Panc1 (cell line): ENCODE measurements at regions not wholly inside any gene's neighbourhood (a gene's known extent, or its start where the extent isn't known, plus 50 kb on each side); places are given as distances from the start of the nearest gene placed in this dataset.

Source experiments
- POLR2AphosphoS5 ChIP-seq: IDR thresholded peaks from 2 replicates; pipeline ENCODE4 v1.6.1; 2012; ENCODE audit warnings: mild to moderate bottlenecking, low read depth, low read length, moderate library complexity
- SIN3A ChIP-seq: IDR thresholded peaks from 2 replicates; pipeline ENCODE4 v1.6.1; 2012; ENCODE audit warnings: low read depth, mild to moderate bottlenecking, low read length, moderate library complexity, borderline replicate concordance; ENCODE audit not compliant: insufficient read depth
- TCF7L2 ChIP-seq: IDR thresholded peaks from 2 replicates; pipeline ENCODE4 v1.6.1; 2011; ENCODE audit warnings: mild to moderate bottlenecking, low read depth, low read length, inconsistent platforms
- TF ChIP-seq, protein P1 (sequence below): fragments of 450-650 bp; IDR thresholded peaks from 2 replicates; pipeline ENCODE4 v1.5.1; 2017; ENCODE audit warnings: mild to moderate bottlenecking
- TF ChIP-seq, protein P2 (sequence below), 2 experiments: IDR thresholded peaks; 2 replicates each; pipeline ENCODE4 v1.6.1; 2011 to 2012; ENCODE audit warnings: low read depth in 2 of 2, control low read depth in 1 of 2, low read length in 1 of 2, mild to moderate bottlenecking in 1 of 2, moderate library complexity in 1 of 2; ENCODE audit not compliant: insufficient read depth in 1 of 2

DNA sequence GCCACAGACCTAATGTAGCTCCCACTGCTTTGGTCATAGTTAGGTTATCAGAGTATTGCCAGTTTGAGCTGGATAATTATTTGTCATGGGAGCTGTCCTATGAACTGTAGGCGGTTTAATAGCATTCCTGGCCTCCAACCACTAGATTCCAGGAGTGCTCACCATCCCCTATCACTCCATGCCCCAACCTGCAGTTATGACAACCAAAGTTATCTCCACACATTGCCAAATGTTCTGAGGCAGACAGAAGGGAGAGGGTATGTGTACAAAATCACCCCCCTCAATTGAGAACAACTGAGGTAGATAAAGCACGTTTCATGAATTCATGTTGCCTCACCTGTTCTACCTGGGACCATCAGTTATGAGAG lies 119.0 kb upstream of the CACUL1 start:
- TF ChIP-seq, protein P1, sequence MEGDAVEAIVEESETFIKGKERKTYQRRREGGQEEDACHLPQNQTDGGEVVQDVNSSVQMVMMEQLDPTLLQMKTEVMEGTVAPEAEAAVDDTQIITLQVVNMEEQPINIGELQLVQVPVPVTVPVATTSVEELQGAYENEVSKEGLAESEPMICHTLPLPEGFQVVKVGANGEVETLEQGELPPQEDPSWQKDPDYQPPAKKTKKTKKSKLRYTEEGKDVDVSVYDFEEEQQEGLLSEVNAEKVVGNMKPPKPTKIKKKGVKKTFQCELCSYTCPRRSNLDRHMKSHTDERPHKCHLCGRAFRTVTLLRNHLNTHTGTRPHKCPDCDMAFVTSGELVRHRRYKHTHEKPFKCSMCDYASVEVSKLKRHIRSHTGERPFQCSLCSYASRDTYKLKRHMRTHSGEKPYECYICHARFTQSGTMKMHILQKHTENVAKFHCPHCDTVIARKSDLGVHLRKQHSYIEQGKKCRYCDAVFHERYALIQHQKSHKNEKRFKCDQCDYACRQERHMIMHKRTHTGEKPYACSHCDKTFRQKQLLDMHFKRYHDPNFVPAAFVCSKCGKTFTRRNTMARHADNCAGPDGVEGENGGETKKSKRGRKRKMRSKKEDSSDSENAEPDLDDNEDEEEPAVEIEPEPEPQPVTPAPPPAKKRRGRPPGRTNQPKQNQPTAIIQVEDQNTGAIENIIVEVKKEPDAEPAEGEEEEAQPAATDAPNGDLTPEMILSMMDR: no peak
- TF ChIP-seq POLR2AphosphoS5 (no peak), SIN3A (no peak), TCF7L2 (no peak)
- TF ChIP-seq, protein P2, sequence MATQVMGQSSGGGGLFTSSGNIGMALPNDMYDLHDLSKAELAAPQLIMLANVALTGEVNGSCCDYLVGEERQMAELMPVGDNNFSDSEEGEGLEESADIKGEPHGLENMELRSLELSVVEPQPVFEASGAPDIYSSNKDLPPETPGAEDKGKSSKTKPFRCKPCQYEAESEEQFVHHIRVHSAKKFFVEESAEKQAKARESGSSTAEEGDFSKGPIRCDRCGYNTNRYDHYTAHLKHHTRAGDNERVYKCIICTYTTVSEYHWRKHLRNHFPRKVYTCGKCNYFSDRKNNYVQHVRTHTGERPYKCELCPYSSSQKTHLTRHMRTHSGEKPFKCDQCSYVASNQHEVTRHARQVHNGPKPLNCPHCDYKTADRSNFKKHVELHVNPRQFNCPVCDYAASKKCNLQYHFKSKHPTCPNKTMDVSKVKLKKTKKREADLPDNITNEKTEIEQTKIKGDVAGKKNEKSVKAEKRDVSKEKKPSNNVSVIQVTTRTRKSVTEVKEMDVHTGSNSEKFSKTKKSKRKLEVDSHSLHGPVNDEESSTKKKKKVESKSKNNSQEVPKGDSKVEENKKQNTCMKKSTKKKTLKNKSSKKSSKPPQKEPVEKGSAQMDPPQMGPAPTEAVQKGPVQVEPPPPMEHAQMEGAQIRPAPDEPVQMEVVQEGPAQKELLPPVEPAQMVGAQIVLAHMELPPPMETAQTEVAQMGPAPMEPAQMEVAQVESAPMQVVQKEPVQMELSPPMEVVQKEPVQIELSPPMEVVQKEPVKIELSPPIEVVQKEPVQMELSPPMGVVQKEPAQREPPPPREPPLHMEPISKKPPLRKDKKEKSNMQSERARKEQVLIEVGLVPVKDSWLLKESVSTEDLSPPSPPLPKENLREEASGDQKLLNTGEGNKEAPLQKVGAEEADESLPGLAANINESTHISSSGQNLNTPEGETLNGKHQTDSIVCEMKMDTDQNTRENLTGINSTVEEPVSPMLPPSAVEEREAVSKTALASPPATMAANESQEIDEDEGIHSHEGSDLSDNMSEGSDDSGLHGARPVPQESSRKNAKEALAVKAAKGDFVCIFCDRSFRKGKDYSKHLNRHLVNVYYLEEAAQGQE (IDR thresholded peaks at IDR 0.05; ENCODE audit: insufficient read depth in 1 of 2, low read depth in 2 of 2, low read length in 1 of 2): no peak
